VCaP (cell line): ENCODE measurements at regions not wholly inside any gene's neighbourhood (a gene's known extent, or its start where the extent isn't known, plus 50 kb on each side); places are given as distances from the start of the nearest gene placed in this dataset.

Experiments used
- H3K27ac ChIP-seq: fragments of 450-650 bp; 2 replicates; pipeline ENCODE4 v1.5.1; 2017
- TF ChIP-seq, protein P1 (sequence below): fragments of 450-650 bp; conservative IDR thresholded peaks from 2 replicates; pipeline ENCODE4 v1.5.1; 2017; ENCODE audit warnings: mild to moderate bottlenecking, moderate library complexity

DNA sequence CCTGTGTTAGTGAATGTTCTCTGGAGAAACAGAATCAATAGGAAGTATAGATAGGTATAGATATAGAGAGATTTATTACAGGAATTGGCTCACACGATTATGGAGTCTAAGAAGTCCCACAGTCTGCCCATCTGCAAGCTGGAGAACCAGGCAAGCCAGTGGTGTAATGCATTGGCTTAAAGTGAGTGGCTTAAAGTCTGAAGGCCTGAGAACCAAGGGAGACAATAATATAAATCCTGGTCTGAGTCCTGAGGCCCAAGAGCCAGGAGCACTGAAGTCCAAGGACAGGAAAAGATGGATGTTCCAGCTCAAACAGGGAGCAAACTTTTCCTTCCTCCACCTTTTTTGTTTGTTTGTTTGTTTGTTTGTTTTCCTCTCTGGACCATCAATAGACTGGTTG lies 131.2 kb upstream of the LRFN2 start:
- TF ChIP-seq, protein P1, sequence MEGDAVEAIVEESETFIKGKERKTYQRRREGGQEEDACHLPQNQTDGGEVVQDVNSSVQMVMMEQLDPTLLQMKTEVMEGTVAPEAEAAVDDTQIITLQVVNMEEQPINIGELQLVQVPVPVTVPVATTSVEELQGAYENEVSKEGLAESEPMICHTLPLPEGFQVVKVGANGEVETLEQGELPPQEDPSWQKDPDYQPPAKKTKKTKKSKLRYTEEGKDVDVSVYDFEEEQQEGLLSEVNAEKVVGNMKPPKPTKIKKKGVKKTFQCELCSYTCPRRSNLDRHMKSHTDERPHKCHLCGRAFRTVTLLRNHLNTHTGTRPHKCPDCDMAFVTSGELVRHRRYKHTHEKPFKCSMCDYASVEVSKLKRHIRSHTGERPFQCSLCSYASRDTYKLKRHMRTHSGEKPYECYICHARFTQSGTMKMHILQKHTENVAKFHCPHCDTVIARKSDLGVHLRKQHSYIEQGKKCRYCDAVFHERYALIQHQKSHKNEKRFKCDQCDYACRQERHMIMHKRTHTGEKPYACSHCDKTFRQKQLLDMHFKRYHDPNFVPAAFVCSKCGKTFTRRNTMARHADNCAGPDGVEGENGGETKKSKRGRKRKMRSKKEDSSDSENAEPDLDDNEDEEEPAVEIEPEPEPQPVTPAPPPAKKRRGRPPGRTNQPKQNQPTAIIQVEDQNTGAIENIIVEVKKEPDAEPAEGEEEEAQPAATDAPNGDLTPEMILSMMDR = no peak
- no peak overlapping the region for H3K27ac ChIP-seq

- TF ChIP-seq, protein P1 = no peak
- no peak overlapping the region for H3K27ac ChIP-seq
Measured at GRCh38 chr6:40717411-40718057, 130.4 kb upstream of the LRFN2 start.

GRCh38 chr6:40715570-40716403 lies 128.6 kb upstream of the LRFN2 start:
- peak overlapping the region; percentile 71 for H3K27ac ChIP-seq
- TF ChIP-seq, protein P1 = no peak

GRCh38 chr6:40714576-40715564 lies 127.7 kb upstream of the LRFN2 start:
- TF ChIP-seq, protein P1 = peak; percentile 29
- H3K27ac ChIP-seq = peak overlapping the region; percentile 71

DNA sequence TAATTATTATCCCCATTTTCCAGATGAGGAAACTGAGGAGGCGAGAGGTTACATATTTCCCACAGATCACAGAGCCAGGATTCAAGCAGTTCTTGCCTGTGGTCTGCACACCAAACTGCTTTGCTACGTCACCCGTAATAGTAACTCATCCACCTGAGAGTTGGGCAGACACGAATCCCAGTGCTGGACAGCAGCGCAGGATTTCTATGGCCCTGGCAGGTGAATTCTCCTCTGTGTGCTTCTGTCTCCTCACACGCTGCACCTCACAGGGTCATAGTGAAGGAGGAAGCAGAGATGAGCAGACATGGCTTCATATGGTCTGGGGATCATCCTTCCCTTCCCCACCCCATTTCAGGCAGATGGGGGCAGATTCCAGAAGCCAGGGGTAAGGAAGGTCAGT lies 127.0 kb upstream of the LRFN2 start:
- H3K27ac ChIP-seq = peak overlapping the region; percentile 71
- TF ChIP-seq, protein P1 = no peak

- TF ChIP-seq, protein P1 = no peak
- H3K27ac ChIP-seq = no peak overlapping the region; the same call in 1 of the 2 replicates
Measured at GRCh38 chr6:40713002-40713719, 126.0 kb upstream of the LRFN2 start.
